WTC11 (cell line): ENCODE measurements at regions not wholly inside any gene's neighbourhood (a gene's known extent, or its start where the extent isn't known, plus 50 kb on each side); places are given as distances from the start of the nearest gene placed in this dataset.

Experiments
- ATAC-seq: fragments of 200-7000 bp; cut with Tn5 transposase; 2 replicates; pipeline ENCODE4 v1.10.0; 2021; ENCODE audit warnings: mild to moderate bottlenecking, moderate library complexity
- CTCF ChIA-PET: fragments of 300-600 bp; sonication (Branson Sonifier 250); formaldehyde crosslinking; loops from one replicate; lab custom pipeline; 2021; ENCODE audit warnings: antibody characterized with exemption; lab: Charles Lee
- POLR2A ChIA-PET: fragments of 350-600 bp; sonication (Branson Sonifier 250); formaldehyde crosslinking; loops from one replicate; lab custom pipeline; 2021; ENCODE audit warnings: antibody characterized with exemption; lab: Charles Lee
- DNase-seq: peaks from one replicate; pipeline ENCODE4 v3.0.0; 2021; ENCODE audit warnings: low spot score
- H3K27ac Mint-ChIP-seq: 2 replicates; pipeline ENCODE4 v1.8.0; 2021; ENCODE audit warnings: mixed read lengths
- H3K27me3 Mint-ChIP-seq: 2 replicates; pipeline ENCODE4 v1.8.0; 2021; ENCODE audit warnings: low read depth, mild to moderate bottlenecking, moderate library complexity, mixed read lengths
- H3K36me3 Mint-ChIP-seq: 2 replicates; pipeline ENCODE4 v1.8.0; 2021; ENCODE audit warnings: mixed read lengths
- H3K4me1 Mint-ChIP-seq: 2 replicates; pipeline ENCODE4 v1.8.0; 2022; ENCODE audit warnings: mixed read lengths
- H3K4me3 Mint-ChIP-seq: 2 replicates; pipeline ENCODE4 v1.8.0; 2021; ENCODE audit warnings: mild to moderate bottlenecking, moderate library complexity, mixed read lengths
- H3K9me3 Mint-ChIP-seq: 2 replicates; pipeline ENCODE4 v1.8.0; 2021; ENCODE audit warnings: mixed read lengths
- ARID4B ChIP-seq: sonication (generic); formaldehyde crosslinking; IDR thresholded peaks from 2 replicates; pipeline ENCODE4 v1.8.0; 2023; ENCODE audit warnings: missing genetic modification reagents, mild to moderate bottlenecking, borderline replicate concordance
- ATF1 ChIP-seq: sonication (generic); formaldehyde crosslinking; IDR thresholded peaks from 2 replicates; pipeline ENCODE4 v1.8.1; 2023; ENCODE audit warnings: mild to moderate bottlenecking, moderate library complexity, missing genetic modification reagents
- CBFB ChIP-seq: sonication (generic); formaldehyde crosslinking; IDR thresholded peaks from 2 replicates; pipeline ENCODE4 v1.8.1; 2022; ENCODE audit warnings: mild to moderate bottlenecking, low read depth, missing genetic modification reagents
- E2F4 ChIP-seq: sonication (generic); formaldehyde crosslinking; IDR thresholded peaks from 2 replicates; pipeline ENCODE4 v1.8.1; 2022; ENCODE audit warnings: low read depth, mild to moderate bottlenecking, moderate library complexity, missing genetic modification reagents, borderline replicate concordance
- FOXJ3 ChIP-seq: sonication (generic); formaldehyde crosslinking; IDR thresholded peaks from 2 replicates; pipeline ENCODE4 v1.9.0; 2021; ENCODE audit warnings: missing genetic modification reagents, mild to moderate bottlenecking, borderline replicate concordance
- HMGA2 ChIP-seq: fragments of 250-450 bp; sonication (Bioruptor Pico); IDR thresholded peaks from 2 replicates; pipeline ENCODE4 v1.4.0; 2021; ENCODE audit warnings: mild to moderate bottlenecking, moderate library complexity
- HMGXB4 ChIP-seq: sonication (generic); formaldehyde crosslinking; IDR thresholded peaks from 2 replicates; pipeline ENCODE4 v1.8.1; 2023; ENCODE audit warnings: mild to moderate bottlenecking, moderate library complexity, missing genetic modification reagents
- KAT7 ChIP-seq: sonication (generic); formaldehyde crosslinking; IDR thresholded peaks from 2 replicates; pipeline ENCODE4 v1.8.1; 2023; ENCODE audit warnings: missing genetic modification reagents, mild to moderate bottlenecking, borderline replicate concordance
- MAX ChIP-seq: sonication (generic); formaldehyde crosslinking; IDR thresholded peaks from 2 replicates; pipeline ENCODE4 v1.8.0; 2022; ENCODE audit warnings: mild to moderate bottlenecking, missing genetic modification reagents
- MLX ChIP-seq: sonication (generic); formaldehyde crosslinking; IDR thresholded peaks from 2 replicates; pipeline ENCODE4 v1.8.1; 2023; ENCODE audit warnings: mild to moderate bottlenecking, missing genetic modification reagents, moderate library complexity
- MYBL2 ChIP-seq: sonication (generic); formaldehyde crosslinking; IDR thresholded peaks from 2 replicates; pipeline ENCODE4 v1.8.1; 2023; ENCODE audit warnings: mild to moderate bottlenecking, moderate library complexity, missing genetic modification reagents
- NFATC4 ChIP-seq: fragments of 250-450 bp; sonication (Bioruptor Pico); IDR thresholded peaks from 2 replicates; pipeline ENCODE4 v1.9.0; 2021; ENCODE audit warnings: mild to moderate bottlenecking
- NFE2L1 ChIP-seq: sonication (generic); formaldehyde crosslinking; IDR thresholded peaks from 2 replicates; pipeline ENCODE4 v1.8.1; 2023; ENCODE audit warnings: missing genetic modification reagents
- NR3C1 ChIP-seq: sonication (generic); formaldehyde crosslinking; conservative IDR thresholded peaks from 2 replicates; pipeline ENCODE4 v1.8.1; 2023; ENCODE audit warnings: low read depth, mild to moderate bottlenecking, missing genetic modification reagents
- PRRX2 ChIP-seq: fragments of 250-450 bp; sonication (Bioruptor Pico); IDR thresholded peaks from 2 replicates; pipeline ENCODE4 v1.8.0; 2021; ENCODE audit warnings: mild to moderate bottlenecking
- SMAD4 ChIP-seq: sonication (generic); formaldehyde crosslinking; IDR thresholded peaks from 2 replicates; pipeline ENCODE4 v1.8.0; 2022; ENCODE audit warnings: mild to moderate bottlenecking, missing genetic modification reagents
- ZNF263 ChIP-seq: sonication (generic); formaldehyde crosslinking; IDR thresholded peaks from 2 replicates; pipeline ENCODE4 v1.8.1; 2022; ENCODE audit warnings: low read depth, mild to moderate bottlenecking, moderate library complexity, missing genetic modification reagents
- ZNF423 ChIP-seq: fragments of 250-450 bp; sonication (Bioruptor Pico); IDR thresholded peaks from 2 replicates; pipeline ENCODE4 v2.1.2; 2022; ENCODE audit warnings: mild to moderate bottlenecking, moderate library complexity
- ZNF671 ChIP-seq: fragments of 250-450 bp; sonication (Bioruptor Pico); IDR thresholded peaks from 2 replicates; pipeline ENCODE4 v1.8.0; 2021; ENCODE audit warnings: mild to moderate bottlenecking
- TF ChIP-seq, protein P1 (sequence below): fragments of 250-450 bp; sonication (Bioruptor Pico); conservative IDR thresholded peaks from 2 replicates; pipeline ENCODE4 v1.9.0; 2021; ENCODE audit warnings: mild to moderate bottlenecking
- TF ChIP-seq, protein P2 (sequence below): sonication (generic); formaldehyde crosslinking; IDR thresholded peaks from 2 replicates; pipeline ENCODE4 v1.8.0; 2022; ENCODE audit warnings: mild to moderate bottlenecking, missing genetic modification reagents

- TF ChIP-seq MLX (CRISPR knock-in tag) = no peak
- no peak for TF ChIP-seq ZNF423 (CRISPR knock-in tag)
- no peak for TF ChIP-seq ATF1 (CRISPR knock-in tag)
Observed at GRCh38 chr18:55031576-55031975, 72.3 kb upstream of the CCDC68 start (continued).

DNA sequence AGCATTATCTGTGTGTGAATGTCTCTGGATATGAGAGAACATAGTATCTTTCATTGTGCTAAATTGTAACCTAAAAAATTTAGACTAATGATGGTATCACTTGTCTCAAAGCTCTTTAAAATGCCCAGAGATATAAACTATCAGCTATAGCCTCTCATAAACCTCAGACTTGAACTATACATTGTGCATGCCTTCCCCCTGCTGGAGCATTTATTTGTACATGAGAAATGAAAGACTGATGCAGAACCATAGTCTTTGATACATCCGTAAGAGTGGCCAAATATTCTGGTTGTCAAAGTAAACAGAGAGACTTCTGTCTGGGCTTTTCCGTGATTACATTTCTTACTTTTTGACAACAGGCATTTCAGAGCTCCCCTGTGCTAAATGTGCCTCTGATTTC is 71.9 kb upstream of the CCDC68 start:
- CTCF ChIA-PET = no interaction called here
- H3K4me3 Mint-ChIP-seq = no peak overlapping the region
- no peaks in the 10 kb centered on the region; the same call in 1 of the 2 replicates for H3K27me3 Mint-ChIP-seq
- no peak for DNase-seq
- TF ChIP-seq, protein P1, sequence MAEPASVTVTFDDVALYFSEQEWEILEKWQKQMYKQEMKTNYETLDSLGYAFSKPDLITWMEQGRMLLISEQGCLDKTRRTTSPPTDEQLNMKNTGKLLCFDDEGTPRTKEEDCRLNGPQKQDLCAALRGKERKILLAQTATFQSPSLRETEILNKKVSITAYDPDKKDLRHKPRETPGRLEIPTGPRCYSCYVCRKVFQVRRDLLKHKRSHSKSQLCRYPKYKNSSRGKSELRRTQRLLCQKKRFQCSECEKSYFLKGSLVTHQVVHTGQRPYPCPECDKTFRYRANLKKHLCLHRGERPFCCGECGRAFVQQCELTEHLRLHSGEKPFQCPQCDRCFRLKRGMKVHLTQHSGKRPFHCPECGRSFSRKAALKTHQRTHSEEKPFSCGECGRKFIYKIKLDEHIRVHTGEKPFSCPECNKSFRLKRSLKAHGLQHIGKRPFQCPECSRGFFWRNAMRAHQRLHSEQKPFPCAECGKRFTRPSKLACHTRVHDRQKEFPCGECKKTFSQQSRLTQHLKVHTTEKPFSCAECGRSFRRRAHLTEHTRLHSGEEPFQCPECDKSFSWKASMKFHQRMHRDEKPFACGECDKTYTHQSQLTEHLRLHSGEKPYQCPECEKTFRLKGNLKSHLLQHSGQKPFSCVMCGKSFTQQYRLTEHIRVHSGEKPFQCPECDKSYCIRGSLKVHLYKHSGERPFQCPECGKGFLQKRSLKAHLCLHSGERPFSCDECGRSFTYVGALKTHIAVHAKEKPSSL = no peak
- TF ChIP-seq E2F4 (no peak), HMGA2 (CRISPR knock-in tag) (no peak), SMAD4 (CRISPR knock-in tag) (no peak), MYBL2 (CRISPR knock-in tag) (no peak), NFE2L1 (no peak), CBFB (CRISPR knock-in tag) (no peak), NFATC4 (CRISPR knock-in tag) (no peak), ZNF671 (CRISPR knock-in tag) (no peak), HMGXB4 (no peak), MAX (CRISPR knock-in tag) (no peak), ZNF263 (no peak), FOXJ3 (no peak), PRRX2 (CRISPR knock-in tag) (no peak), NR3C1 (CRISPR knock-in tag) (no peak), KAT7 (CRISPR knock-in tag) (no peak), ARID4B (CRISPR knock-in tag) (no peak)
- TF ChIP-seq, protein P2, sequence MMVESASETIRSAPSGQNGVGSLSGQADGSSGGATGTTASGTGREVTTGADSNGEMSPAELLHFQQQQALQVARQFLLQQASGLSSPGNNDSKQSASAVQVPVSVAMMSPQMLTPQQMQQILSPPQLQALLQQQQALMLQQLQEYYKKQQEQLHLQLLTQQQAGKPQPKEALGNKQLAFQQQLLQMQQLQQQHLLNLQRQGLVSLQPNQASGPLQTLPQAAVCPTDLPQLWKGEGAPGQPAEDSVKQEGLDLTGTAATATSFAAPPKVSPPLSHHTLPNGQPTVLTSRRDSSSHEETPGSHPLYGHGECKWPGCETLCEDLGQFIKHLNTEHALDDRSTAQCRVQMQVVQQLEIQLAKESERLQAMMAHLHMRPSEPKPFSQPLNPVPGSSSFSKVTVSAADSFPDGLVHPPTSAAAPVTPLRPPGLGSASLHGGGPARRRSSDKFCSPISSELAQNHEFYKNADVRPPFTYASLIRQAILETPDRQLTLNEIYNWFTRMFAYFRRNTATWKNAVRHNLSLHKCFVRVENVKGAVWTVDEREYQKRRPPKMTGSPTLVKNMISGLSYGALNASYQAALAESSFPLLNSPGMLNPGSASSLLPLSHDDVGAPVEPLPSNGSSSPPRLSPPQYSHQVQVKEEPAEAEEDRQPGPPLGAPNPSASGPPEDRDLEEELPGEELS (CRISPR knock-in tag) = no peak
- H3K36me3 Mint-ChIP-seq = no peaks in the 10 kb centered on the region
- no peaks in the 10 kb centered on the region for H3K9me3 Mint-ChIP-seq
- no peak for ATAC-seq
- H3K4me1 Mint-ChIP-seq = peaks cover 12% of the 10 kb centered on the region
- no peak overlapping the region for H3K27ac Mint-ChIP-seq
- POLR2A ChIA-PET = no interaction called here
